DMS 273 treated with DMSO at 0.1 percent for 48 hours (cell line): ENCODE measurements at regions not wholly inside any gene's neighbourhood (a gene's known extent, or its start where the extent isn't known, plus 50 kb on each side); places are given as distances from the start of the nearest gene placed in this dataset.

Experiments used
- DNase-seq: peaks from one replicate; lab custom pipeline; 2025; lab: John Stamatoyannopoulos, UW

- DNase-seq = no peak
Measured at GRCh38 chr5:157914151-157914788, 55.3 kb upstream of the CLINT1 start.

- DNase-seq = no peak
Measured at GRCh38 chr5:157913575-157913974, 54.6 kb upstream of the CLINT1 start.

GRCh38 chr5:157912621-157913325 lies 53.8 kb upstream of the CLINT1 start:
- no peak for DNase-seq

GRCh38 chr5:157911568-157911967 lies 52.6 kb upstream of the CLINT1 start:
- no peak for DNase-seq
